SK-N-MC (cell line): ENCODE measurements at regions not wholly inside any gene's neighbourhood (a gene's known extent, or its start where the extent isn't known, plus 50 kb on each side); places are given as distances from the start of the nearest gene placed in this dataset.

ENCODE experiments used
- DNase-seq: peaks from one replicate; pipeline ENCODE4 v3.0.0-alpha.2; 2011; ENCODE audit warnings: low read depth, low spot score
- H3K27ac ChIP-seq: fragments of 200-600 bp; sonication (generic); 2 replicates; pipeline ENCODE4 v1.5.1; 2016; ENCODE audit warnings: mixed run types
- H3K36me3 ChIP-seq: fragments of 200-600 bp; sonication (generic); 2 replicates; pipeline ENCODE4 v1.6.1; 2017; ENCODE audit warnings: antibody characterized with exemption, low read length, mixed read lengths; ENCODE audit not compliant: insufficient read depth
- H3K4me3 ChIP-seq: fragments of 200-600 bp; sonication (generic); 2 replicates; pipeline ENCODE4 v1.5.1; 2016
- H3K9ac ChIP-seq: fragments of 200-600 bp; sonication (generic); 2 replicates; pipeline ENCODE4 v1.8.0; 2017; ENCODE audit warnings: mixed run types, mixed read lengths; ENCODE audit not compliant: insufficient read length
- H3K9me3 ChIP-seq: fragments of 200-600 bp; sonication (generic); 2 replicates; pipeline ENCODE4 v1.6.1; 2017; ENCODE audit warnings: low read depth, mild to moderate bottlenecking, antibody characterized with exemption, low read length, moderate library complexity, mixed read lengths
- EZH2 ChIP-seq: fragments of 200-600 bp; sonication (generic); IDR thresholded peaks from one replicate; pipeline ENCODE4 v1.6.1; 2017; ENCODE audit warnings: antibody characterized with exemption
- FOXP2 ChIP-seq: optimal IDR thresholded peaks from 2 replicates; pipeline ENCODE3; 2011; ENCODE audit warnings: mild to moderate bottlenecking, moderate library complexity; ENCODE audit not compliant: insufficient read depth; ENCODE audit errors: extremely low read length, control extremely low read depth
- POLR2AphosphoS5 ChIP-seq: IDR thresholded peaks from 2 replicates; pipeline ENCODE4 v1.6.1; 2012; ENCODE audit warnings: mild to moderate bottlenecking, low read depth, low read length, borderline replicate concordance

DNA sequence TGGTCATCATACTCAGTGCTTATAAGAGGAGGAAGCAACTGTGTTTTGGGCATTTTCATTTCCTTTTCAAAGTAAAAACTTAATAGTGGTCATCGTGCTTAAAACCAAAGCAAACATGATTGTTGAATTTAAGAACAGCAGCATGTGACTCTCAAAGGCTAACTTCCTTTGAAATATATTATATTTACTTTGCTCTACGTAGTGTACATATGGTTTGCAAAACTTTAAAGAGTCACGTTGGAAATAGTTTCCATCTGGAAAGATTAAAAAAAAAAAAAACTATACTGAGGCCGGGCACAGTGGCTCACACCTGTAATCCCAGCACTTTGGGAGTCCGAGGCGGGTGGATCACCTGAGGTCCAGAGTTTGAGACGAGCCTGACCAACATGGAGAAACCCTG, 367.9 kb upstream of the BCHE start:
- H3K4me3 ChIP-seq: no peak overlapping the region
- H3K36me3 ChIP-seq: no peaks in the 10 kb centered on the region
- H3K9me3 ChIP-seq: no peaks in the 10 kb centered on the region
- DNase-seq: no peak
- H3K9ac ChIP-seq: no peak overlapping the region
- no peak overlapping the region for H3K27ac ChIP-seq
- TF ChIP-seq FOXP2 (no peak), POLR2AphosphoS5 (no peak), EZH2 (no peak)

DNA sequence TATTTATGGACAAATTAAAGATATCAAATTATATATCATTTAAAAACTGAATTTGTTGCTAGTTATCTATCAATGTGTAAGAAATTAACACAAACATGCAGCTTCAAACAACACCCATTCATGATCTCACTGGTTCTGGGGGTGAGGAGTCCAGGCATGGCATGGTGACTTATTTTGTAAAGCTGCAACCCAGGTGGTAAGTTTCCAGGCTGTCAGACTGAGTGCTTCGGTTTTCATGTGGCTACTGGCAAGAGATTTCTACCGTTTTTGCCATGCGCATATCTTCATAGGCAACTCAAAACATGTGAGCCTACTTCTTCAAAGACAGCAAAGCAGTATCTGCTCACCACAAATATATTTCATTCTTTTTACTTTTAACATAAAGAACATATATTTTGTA, 364.3 kb upstream of the BCHE start:
- no peaks in the 10 kb centered on the region for H3K9me3 ChIP-seq
- no peak overlapping the region for H3K9ac ChIP-seq
- H3K4me3 ChIP-seq: no peak overlapping the region
- no peaks in the 10 kb centered on the region for H3K36me3 ChIP-seq
- TF ChIP-seq EZH2 (no peak), FOXP2 (no peak), POLR2AphosphoS5 (no peak)
- no peak for DNase-seq
- no peak overlapping the region for H3K27ac ChIP-seq

DNA sequence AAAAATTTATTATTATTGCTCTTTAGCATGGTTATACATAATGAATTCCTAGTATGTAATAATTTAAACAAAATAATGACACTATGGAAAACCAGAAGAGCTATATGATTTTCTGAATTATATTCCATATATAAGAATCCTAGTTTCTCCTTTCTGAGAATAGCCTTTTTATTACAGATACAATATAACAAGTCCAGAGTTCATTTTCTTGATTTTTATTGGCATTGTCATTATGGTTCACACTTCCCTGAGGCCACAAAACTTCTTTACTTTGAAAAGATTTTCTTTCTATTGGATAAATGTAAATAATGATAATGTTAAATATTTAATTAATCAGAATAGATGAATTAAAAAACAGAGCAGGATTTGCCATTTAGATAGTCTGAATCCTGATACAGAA, 362.3 kb upstream of the BCHE start:
- TF ChIP-seq EZH2: no peak
- no peak for TF ChIP-seq POLR2AphosphoS5
- no peak for TF ChIP-seq FOXP2

DNA sequence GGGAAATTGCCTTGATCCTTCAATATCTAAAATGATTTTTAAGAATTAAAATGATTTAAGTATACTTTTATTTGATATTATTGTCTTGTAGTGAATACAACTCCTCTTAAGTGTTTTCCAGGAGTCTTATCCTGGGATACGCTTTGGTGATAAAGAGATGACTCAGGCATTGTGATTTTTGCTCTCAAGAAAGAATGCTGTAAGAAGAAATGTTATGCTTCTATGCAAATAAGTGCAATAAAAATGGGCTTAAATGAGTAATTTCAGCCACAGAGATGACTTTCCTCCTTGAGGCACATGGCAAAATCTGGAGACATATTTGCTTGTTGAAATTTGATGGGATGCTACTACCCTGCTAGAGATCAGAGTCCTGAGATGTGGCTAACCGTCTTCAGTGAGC, 358.6 kb upstream of the BCHE start:
- no peak overlapping the region for H3K4me3 ChIP-seq
- no peak for DNase-seq
- H3K27ac ChIP-seq: no peak overlapping the region
- no peaks in the 10 kb centered on the region for H3K9me3 ChIP-seq
- H3K9ac ChIP-seq: no peak overlapping the region
- H3K36me3 ChIP-seq: no peaks in the 10 kb centered on the region
- TF ChIP-seq FOXP2 (no peak), POLR2AphosphoS5 (no peak), EZH2 (no peak)

More for the DNA sequence above, 362.3 kb upstream of the BCHE start:
- H3K4me3 ChIP-seq: no peak overlapping the region
- H3K27ac ChIP-seq: no peak overlapping the region
- H3K9ac ChIP-seq: no peak overlapping the region
- no peaks in the 10 kb centered on the region for H3K9me3 ChIP-seq
- no peaks in the 10 kb centered on the region for H3K36me3 ChIP-seq
- no peak for DNase-seq

DNA sequence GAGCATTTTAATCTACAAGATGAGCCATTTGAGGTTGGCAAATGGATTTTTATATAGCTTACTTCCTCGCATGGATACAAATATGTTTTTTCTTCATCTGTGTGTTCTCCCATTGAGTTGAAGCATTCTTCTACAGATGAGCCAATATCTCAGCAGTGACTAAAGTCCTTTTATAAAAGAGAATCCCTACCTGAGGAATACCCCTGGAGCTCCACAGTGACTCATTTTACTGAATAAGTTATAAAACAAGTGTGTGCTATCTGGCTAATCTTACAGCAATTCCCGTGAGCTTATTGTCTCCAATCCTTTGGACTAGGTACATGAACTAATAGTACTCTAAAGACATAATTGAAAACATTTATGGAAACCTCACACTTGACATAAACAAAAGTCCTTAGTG, 354.2 kb upstream of the BCHE start:
- DNase-seq: no peak
- Histone ChIP-seq H3K9ac (no peak overlapping the region), H3K4me3 (no peak overlapping the region), H3K9me3 (no peaks in the 10 kb centered on the region), H3K27ac (no peak overlapping the region), H3K36me3 (no peaks in the 10 kb centered on the region)
- TF ChIP-seq FOXP2 (no peak), EZH2 (no peak), POLR2AphosphoS5 (no peak)

DNA sequence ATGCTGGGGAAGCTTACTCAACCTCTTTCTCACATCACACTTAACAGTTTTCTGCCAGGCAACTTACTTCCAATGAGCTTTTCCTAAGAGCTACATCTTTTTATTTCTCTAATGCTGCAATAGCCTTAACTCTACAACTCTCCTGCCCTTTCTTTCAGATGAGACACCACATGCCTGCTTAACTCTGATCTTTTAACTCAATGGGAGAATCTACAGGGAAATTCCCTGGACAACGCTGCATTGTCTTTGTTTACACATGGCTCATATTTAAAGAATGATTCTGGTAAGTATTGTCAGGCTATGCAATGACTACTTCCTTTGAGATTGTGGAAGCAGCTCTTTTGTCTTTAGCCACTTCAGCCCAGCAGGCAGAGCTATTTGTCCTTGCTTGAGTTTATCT, 353.1 kb upstream of the BCHE start:
- no peak for DNase-seq
- Histone ChIP-seq H3K27ac (no peak overlapping the region), H3K36me3 (no peaks in the 10 kb centered on the region), H3K4me3 (no peak overlapping the region), H3K9ac (no peak overlapping the region), H3K9me3 (no peaks in the 10 kb centered on the region)
- no peak for TF ChIP-seq EZH2
- no peak for TF ChIP-seq FOXP2
- TF ChIP-seq POLR2AphosphoS5: no peak

DNA sequence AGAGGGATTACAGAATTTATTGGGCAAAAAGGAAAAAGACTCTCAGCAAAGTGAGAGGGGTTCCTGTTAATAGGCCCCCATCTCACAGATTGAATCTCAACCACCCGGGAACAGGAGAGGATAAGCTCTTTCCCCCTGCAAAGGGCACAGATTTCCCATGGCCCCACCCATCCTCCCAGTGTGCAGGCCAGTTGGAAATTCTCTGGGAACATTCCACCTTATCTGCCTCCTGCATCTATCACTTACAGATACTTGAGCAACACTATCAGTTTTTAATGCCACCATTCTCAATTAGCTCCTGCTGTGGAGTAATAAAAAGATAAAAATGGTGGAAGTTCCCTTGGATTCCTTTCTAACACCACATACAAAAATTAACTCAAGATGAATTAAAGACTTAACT, 350.0 kb upstream of the BCHE start:
- no peaks in the 10 kb centered on the region for H3K9me3 ChIP-seq
- no peak for TF ChIP-seq EZH2
- no peak for TF ChIP-seq FOXP2
- TF ChIP-seq POLR2AphosphoS5: no peak
- H3K27ac ChIP-seq: no peak overlapping the region
- no peak overlapping the region for H3K4me3 ChIP-seq
- no peak overlapping the region for H3K9ac ChIP-seq
- H3K36me3 ChIP-seq: no peaks in the 10 kb centered on the region
- DNase-seq: no peak

DNA sequence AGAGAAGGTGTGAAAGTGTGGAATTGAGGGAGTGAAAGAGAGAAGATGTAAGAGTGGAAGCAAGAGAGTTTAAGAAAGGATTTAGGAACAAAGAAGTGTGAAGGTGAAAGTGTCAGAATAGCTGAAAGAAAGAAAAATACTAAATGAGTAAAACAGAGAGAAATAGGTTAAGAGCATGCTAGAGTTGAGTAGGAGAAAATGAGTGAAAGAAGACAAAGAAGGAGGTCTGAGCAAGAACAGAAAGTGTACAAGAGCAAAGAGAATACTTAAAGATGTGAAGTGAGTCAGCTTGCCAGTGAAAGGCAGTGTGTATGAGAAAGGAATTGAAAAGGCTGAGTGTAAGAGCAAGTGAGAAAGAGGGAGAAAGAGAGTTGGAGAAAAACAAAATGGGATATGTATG, 348.8 kb upstream of the BCHE start:
- DNase-seq: no peak
- H3K9ac ChIP-seq: no peak overlapping the region
- no peak for TF ChIP-seq POLR2AphosphoS5
- no peak for TF ChIP-seq EZH2
- no peak for TF ChIP-seq FOXP2
- no peak overlapping the region for H3K4me3 ChIP-seq
- H3K27ac ChIP-seq: no peak overlapping the region
- no peaks in the 10 kb centered on the region for H3K9me3 ChIP-seq
- no peaks in the 10 kb centered on the region for H3K36me3 ChIP-seq

DNA sequence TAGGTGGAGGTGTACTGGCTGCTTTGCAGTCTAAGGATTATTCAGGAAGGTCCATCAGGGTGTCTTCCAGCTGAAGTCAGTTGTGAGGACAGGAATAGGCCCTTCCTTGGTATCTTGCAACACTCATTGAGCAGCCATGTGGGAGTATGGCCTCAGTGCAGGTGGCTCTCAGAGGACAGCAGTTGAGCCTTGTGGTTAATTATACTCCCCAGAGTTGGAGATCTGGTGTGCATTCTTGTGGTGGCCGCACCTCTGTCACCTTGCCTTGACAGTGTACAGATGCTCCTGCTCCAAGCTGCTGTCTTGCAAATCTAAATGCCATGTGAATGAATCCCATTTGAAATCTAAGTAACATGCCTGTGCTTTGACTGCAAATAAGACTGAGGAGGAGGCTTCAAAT, 339.9 kb upstream of the BCHE start:
- H3K4me3 ChIP-seq: no peak overlapping the region
- H3K9ac ChIP-seq: no peak overlapping the region
- no peaks in the 10 kb centered on the region for H3K9me3 ChIP-seq
- TF ChIP-seq FOXP2 (no peak), EZH2 (no peak), POLR2AphosphoS5 (no peak)
- DNase-seq: no peak
- no peaks in the 10 kb centered on the region for H3K36me3 ChIP-seq
- H3K27ac ChIP-seq: no peak overlapping the region

DNA sequence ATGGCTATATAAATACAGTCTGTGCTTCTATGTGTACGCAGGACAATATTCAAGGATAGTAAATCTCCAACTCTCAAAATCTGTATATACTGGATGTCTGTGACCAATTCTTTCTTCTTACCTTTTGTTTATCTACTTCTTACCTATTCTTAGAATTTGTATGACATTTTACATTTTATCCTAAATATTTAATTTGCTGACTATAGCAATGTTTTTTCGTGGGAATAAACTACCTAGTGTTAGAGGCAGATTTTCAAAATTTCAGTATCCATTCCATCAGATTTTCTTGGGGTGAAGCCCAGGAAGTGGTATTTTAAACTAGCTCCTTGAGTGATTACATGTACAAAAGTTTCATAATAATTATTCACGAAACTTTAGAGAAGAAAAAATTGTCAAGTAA, 334.5 kb upstream of the BCHE start:
- no peak for TF ChIP-seq POLR2AphosphoS5
- TF ChIP-seq EZH2: no peak
- TF ChIP-seq FOXP2: no peak
- Histone ChIP-seq H3K27ac (no peak overlapping the region), H3K4me3 (no peak overlapping the region)

More for the DNA sequence above, 334.5 kb upstream of the BCHE start:
- Histone ChIP-seq H3K9me3 (no peaks in the 10 kb centered on the region), H3K36me3 (no peaks in the 10 kb centered on the region), H3K9ac (no peak overlapping the region)
- no peak for DNase-seq
